ENCODE measurements at regions not wholly inside any gene's neighbourhood (a gene's known extent, or its start where the extent isn't known, plus 50 kb on each side); places are given as distances from the start of the nearest gene placed in this dataset.

DNA sequence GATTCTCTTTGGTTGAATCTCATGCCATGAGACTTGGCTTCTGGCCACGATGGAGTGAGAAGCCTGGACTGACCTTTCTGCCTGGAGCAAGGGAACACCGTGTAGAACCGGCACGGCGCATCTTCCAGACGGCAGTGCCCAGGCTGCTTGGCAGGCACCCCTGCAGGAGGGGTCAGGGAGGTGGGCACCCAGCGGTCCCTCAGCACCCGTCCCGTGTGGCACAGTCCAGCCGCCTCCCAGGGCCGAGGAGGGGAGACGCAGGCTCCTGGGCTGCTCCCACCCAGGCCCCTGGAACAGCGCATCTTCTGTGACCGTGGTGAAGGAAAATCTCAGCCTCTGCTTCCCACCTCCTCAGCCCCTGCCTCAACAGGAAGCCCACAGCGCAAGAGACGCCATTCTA lies 95.7 kb downstream of the CMPK2 start:
- no peak for DNase-seq

GRCh38 chr2:6771634-6772611 lies 93.8 kb downstream of the CMPK2 start:
- no peak for DNase-seq

DNA sequence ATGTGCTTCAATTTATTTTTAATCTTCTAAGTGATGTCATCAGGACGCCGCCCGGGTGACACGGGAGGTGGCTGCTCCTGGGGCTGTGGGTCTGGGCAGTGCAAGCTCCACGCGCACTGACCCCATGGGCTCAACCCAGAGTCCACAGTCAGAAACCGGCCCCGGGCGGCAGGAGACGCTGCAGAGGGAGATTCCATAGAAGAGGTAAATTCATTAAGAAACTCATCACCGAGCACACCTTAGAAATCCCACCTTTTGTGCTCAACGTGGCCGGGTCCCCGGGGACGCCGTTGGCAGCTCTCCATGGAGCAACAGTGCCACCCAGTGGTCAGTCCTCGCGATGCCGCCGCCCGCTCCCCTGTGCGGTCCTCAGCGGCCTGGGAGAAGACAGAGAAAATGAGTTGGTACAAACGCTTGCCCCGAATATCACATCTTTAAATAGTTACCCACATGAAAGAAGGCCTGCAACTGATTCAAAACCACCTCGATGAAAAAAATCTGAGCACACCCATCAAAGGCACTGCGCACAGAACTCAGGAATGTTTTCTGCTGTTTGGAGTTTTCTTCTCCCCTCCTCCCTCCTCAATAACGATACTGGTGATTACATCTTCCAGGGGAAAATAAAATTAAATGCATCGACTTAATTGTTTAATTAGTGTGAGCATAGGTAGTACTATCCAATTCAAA lies 92.6 kb downstream of the CMPK2 start:
- peak; percentile 58 for DNase-seq

GRCh38 chr2:6773694-6774044 lies 92.0 kb downstream of the CMPK2 start:
- no peak for DNase-seq

DNA sequence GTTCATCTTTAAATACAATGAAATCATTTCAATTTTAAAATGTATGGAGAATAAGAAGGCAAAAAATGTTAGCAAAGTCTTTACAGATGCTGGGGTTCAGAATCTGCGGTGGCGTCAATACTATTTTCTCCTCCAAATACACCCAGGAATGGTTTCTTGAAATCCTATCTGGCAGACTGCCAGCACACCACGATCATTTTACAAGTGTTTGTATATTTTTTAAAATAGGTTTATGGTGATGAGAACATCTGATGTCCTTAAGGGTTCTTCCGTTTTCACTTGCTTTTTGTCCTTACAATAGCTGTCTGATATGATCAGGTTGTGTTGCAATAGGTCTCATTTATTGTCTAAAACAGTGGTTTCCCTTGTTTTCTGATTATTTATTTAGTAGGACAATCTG lies 89.6 kb downstream of the CMPK2 start:
- DNase-seq, result no peak

- no peak for DNase-seq
Observed at GRCh38 chr2:6777626-6778025, 88.1 kb downstream of the CMPK2 start.

DNA sequence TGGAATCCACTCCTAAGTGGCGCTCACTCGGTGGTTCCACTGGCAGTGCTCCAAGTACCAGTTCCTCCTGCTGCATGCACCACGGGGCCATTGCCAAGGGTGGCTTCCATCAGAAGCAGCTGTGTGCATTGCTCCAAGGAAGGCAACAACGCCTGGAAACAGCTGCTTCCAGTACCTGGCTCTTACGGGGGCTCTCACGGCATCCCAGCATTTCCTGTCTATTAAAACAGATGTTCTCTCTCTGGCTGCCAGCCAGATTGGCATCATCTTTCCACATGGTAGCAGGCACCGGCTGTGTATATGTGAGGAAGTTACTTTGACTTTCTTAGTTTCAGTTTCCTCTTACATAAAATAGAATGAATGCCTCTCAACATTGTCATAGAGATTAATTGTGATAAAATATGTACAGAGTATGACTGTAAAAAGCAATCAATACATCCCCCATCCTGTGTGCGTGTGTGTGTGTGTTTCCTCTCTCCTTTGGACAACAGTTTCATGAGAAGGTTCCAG lies 84.9 kb downstream of the CMPK2 start:
- no peak for DNase-seq

- no peak for DNase-seq
Observed at GRCh38 chr2:6782517-6783237, 83.0 kb downstream of the CMPK2 start.

- no peak for DNase-seq
Observed at GRCh38 chr2:6783238-6783614, 82.5 kb downstream of the CMPK2 start.

GRCh38 chr2:6784291-6784690 lies 81.4 kb downstream of the CMPK2 start:
- DNase-seq, result no peak

DNA sequence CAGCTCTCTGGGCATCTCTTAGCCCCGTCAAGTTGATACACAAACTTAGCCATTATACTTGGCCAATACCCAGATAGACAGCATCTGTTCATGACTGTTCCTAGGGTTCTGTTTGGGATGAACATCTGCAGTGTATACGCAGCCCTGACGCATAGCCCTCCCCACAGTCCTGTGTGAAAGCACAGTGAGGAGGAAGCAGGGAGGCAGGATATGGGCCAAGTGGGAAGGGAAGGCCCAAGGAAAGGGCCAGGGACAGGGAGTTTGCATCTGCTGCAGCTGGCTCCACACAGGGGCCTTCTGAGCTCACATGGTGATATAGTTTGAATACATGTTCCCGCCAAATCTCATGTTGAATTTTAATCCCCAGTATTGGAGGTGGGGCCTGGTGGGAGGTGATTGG lies 80.2 kb downstream of the CMPK2 start:
- no peak for DNase-seq

- DNase-seq, result no peak
Observed at GRCh38 chr2:6787376-6787775, 78.3 kb downstream of the CMPK2 start.

DNA sequence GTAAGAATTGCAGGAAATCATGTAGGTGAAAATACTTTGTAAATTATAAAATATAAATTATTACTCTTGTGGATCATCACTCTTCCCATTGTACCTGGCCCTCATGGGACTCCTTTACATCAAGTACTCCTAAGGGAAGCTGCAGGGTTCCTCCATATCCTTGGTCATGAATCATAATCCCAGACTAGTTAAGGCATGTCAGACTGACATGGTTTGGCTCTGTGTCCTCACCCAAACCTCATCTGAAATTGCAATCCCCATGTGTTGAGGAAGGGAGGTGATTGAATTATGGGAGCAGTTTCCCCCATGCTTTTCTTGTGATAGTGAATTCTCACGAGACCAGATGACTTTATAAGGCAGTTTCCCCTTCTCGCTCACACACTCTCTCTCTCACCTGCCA lies 77.1 kb downstream of the CMPK2 start:
- DNase-seq, result no peak

- no peak for DNase-seq
Observed at GRCh38 chr2:6789559-6790138, 76.1 kb downstream of the CMPK2 start.

DNA sequence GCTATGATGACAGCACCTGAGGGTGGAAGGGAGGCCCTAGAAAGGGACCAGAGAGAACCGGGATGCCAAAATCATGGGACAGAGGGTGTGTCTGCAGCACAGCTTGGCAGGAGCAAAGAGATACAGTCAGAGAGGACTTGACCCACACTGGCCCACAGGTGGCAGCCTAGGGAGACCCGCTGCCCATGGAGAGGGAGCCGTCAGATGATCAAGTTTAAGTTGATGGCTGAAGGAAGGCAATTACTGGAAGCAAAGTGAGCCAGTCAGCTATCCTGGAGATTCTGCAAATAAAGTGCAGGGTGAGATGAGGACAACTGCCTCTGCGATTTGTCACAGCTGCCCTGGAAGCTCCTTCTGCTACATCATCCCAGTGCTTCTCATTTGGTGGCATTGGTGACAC lies 74.0 kb downstream of the CMPK2 start:
- no peak for DNase-seq

- DNase-seq, result no peak
Observed at GRCh38 chr2:6792883-6793282, 72.8 kb downstream of the CMPK2 start.

DNA sequence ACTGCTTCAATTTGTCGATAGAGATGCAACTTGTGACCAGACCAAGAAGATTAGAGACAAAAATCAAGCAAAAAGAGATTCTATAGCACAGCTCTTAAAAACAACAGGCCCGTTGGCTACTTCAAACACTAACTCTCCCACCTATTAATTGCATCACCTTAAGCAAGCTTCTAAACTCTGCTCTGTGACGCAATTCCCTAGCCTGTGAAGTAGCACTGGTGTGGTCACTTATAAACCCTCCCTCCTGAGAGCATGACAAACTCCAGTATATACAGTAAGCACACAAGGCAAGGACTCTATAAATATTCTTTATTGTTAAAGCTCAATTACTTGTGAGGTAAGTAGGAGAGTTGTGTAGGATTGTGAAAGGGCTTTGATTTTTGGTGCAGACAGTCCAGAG lies 72.3 kb downstream of the CMPK2 start:
- DNase-seq, result no peak

DNA sequence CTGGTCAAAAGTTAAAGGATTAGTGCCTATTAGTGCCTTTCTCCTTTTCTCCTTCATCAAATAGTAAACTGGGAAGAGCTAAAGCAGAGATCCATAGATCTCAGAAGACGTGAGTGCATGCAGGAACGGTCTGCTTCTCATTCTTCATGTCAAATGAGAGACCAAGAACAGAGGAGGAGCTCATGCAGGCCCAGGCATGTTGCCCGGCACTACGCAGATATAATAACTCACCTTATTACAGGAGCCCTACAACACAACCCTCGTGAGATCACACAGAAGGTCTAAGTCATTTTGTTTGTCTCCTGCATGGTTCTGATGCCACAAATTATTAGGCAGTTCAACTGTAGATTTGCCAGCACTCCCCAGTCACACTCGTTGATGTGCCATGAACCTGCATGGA lies 71.8 kb downstream of the CMPK2 start:
- no peak for DNase-seq

- DNase-seq, result no peak
Observed at GRCh38 chr2:6794448-6794847, 71.3 kb downstream of the CMPK2 start.
